ENCODE measurements at regions not wholly inside any gene's neighbourhood (a gene's known extent, or its start where the extent isn't known, plus 50 kb on each side); places are given as distances from the start of the nearest gene placed in this dataset.

GRCh38 chr9:34830068-34830467 is 120.1 kb upstream of the CCL21 start:
- TF ChIP-seq CTCF (IDR thresholded peaks at IDR 0.05), result no peak
- Histone ChIP-seq H3K9me3 (no peaks in the 10 kb centered on the region), H3K27ac (no peak overlapping the region), H3K4me3 (no peak overlapping the region), H3K4me1 (no peaks in the 10 kb centered on the region), H3K36me3 (no peaks in the 10 kb centered on the region), H3K27me3 (no peaks in the 10 kb centered on the region)
- intact Hi-C loops (cut with DNase I), result no loop called here
- no peak for DNase-seq
- ATAC-seq, result no peak

- intact Hi-C loops (cut with DNase I), result no loop called here
- DNase-seq (peak in 1 of 4 donors; percentile 11), ATAC-seq (no peak)
- no peak for TF ChIP-seq CTCF (IDR thresholded peaks at IDR 0.05)
- Histone ChIP-seq H3K9me3 (no peaks in the 10 kb centered on the region), H3K4me1 (no peaks in the 10 kb centered on the region), H3K4me3 (no peak overlapping the region), H3K27me3 (no peaks in the 10 kb centered on the region), H3K36me3 (no peaks in the 10 kb centered on the region), H3K27ac (no peak overlapping the region)
Measured at GRCh38 chr9:34826999-34827538, 117.1 kb upstream of the CCL21 start.

GRCh38 chr9:34825775-34826174 is 115.8 kb upstream of the CCL21 start:
- ATAC-seq (no peak), DNase-seq (no peak)
- no peak overlapping the region for H3K27ac ChIP-seq
- H3K27me3 ChIP-seq, result no peaks in the 10 kb centered on the region
- intact Hi-C loops (cut with DNase I), result no loop called here
- no peak overlapping the region for H3K4me3 ChIP-seq
- no peaks in the 10 kb centered on the region for H3K4me1 ChIP-seq
- TF ChIP-seq CTCF (IDR thresholded peaks at IDR 0.05), result no peak
- H3K36me3 ChIP-seq, result no peaks in the 10 kb centered on the region
- no peaks in the 10 kb centered on the region for H3K9me3 ChIP-seq

- Histone ChIP-seq H3K4me1 (no peaks in the 10 kb centered on the region), H3K36me3 (no peaks in the 10 kb centered on the region), H3K27ac (no peak overlapping the region), H3K9me3 (peaks cover 0 to 6% of the 10 kb centered on the region in 2 donors), H3K4me3 (no peak overlapping the region), H3K27me3 (peaks cover 0 to 2% of the 10 kb centered on the region in 2 donors)
- no peak for TF ChIP-seq CTCF (IDR thresholded peaks at IDR 0.05)
- ATAC-seq (no peak), DNase-seq (no peak)
- intact Hi-C loops (cut with DNase I), result no loop called here
Measured at GRCh38 chr9:34823778-34824177, 113.8 kb upstream of the CCL21 start.

- no peak for TF ChIP-seq CTCF (IDR thresholded peaks at IDR 0.05)
- Histone ChIP-seq H3K27me3 (peaks cover 20 to 45% of the 10 kb centered on the region in 2 donors), H3K4me1 (peaks cover 0 to 5% of the 10 kb centered on the region in 2 donors), H3K36me3 (no peaks in the 10 kb centered on the region), H3K9me3 (peaks cover 2 to 9% of the 10 kb centered on the region in 2 donors), H3K27ac (no peak overlapping the region), H3K4me3 (no peak overlapping the region)
- intact Hi-C loops (cut with DNase I), result no loop called here
- no peak for DNase-seq
- no peak for ATAC-seq
Measured at GRCh38 chr9:34810187-34810524, 100.2 kb upstream of the CCL21 start.

Data from left lung (tissue), 4 donors.